IMR-90 (cell line): ENCODE measurements at regions not wholly inside any gene's neighbourhood (a gene's known extent, or its start where the extent isn't known, plus 50 kb on each side); places are given as distances from the start of the nearest gene placed in this dataset.

Experiments
- ATAC-seq: fragments of 200-7000 bp; cut with Tn5 transposase; 2 replicates; pipeline ENCODE4 v1.9.1; 2020; ENCODE audit warnings: low read depth, mild to moderate bottlenecking, moderate library complexity
- BruUV-seq: library from RNA; stranded (reverse); fragments of 400-500 nt; replicated peaks from 2 replicates; lab custom pipeline; 2021; lab: Mats Ljungman, UMichigan
- CTCF ChIA-PET: fragments of 300-600 bp; formaldehyde crosslinking; extraction: SDS; loops from one replicate; lab custom pipeline; 2021; ENCODE audit warnings: antibody characterized with exemption; lab: Yijun Ruan, JAX
- POLR2A ChIA-PET: fragments of 300-600 bp; sonication (Branson Sonifier 250); formaldehyde crosslinking; loops from one replicate; lab custom pipeline; 2022; ENCODE audit warnings: antibody characterized with exemption; ENCODE audit not compliant: unreplicated experiment; lab: Charles Lee
- DNase-seq: peaks from one replicate; pipeline ENCODE4 v3.0.0; 2013
- H2AFZ ChIP-seq: replicated peaks from 2 replicates; pipeline ENCODE3; 2013; ENCODE audit warnings: low read length, mild to moderate bottlenecking; ENCODE audit not compliant: poor library complexity
- H2AK5ac ChIP-seq: 2 replicates; pipeline ENCODE4 v1.6.1; 2013; ENCODE audit warnings: low read depth, low read length, inconsistent platforms
- H2AK9ac ChIP-seq: replicated peaks from 2 replicates; pipeline ENCODE3; 2013; ENCODE audit warnings: mild to moderate bottlenecking, low read depth, low read length, moderate library complexity; ENCODE audit not compliant: poor library complexity
- H2BK120ac ChIP-seq: 2 replicates; pipeline ENCODE4 v1.6.1; 2013; ENCODE audit warnings: low read depth, low read length, inconsistent platforms
- H2BK15ac ChIP-seq: 3 replicates; pipeline ENCODE4 v1.6.1; 2013; ENCODE audit warnings: low read depth, low read length, inconsistent platforms
- H2BK20ac ChIP-seq: 2 replicates; pipeline ENCODE4 v1.6.1; 2013; ENCODE audit warnings: low read depth, mild to moderate bottlenecking, inconsistent platforms, low read length, moderate library complexity
- H2BK5ac ChIP-seq: 2 replicates; pipeline ENCODE4 v1.6.1; 2013; ENCODE audit warnings: mild to moderate bottlenecking, low read depth, low read length, inconsistent platforms; ENCODE audit not compliant: poor library complexity, severe bottlenecking
- H3K14ac ChIP-seq: replicated peaks from 2 replicates; pipeline ENCODE4 v1.6.1; 2013; ENCODE audit warnings: low read depth, low read length, inconsistent platforms
- H3K18ac ChIP-seq: 2 replicates; pipeline ENCODE4 v1.6.1; 2013; ENCODE audit warnings: low read depth, low read length, control low read depth
- H3K23ac ChIP-seq: 2 replicates; pipeline ENCODE4 v1.6.1; 2013; ENCODE audit warnings: low read depth, low read length, inconsistent platforms
- H3K27ac ChIP-seq: 2 replicates; pipeline ENCODE4 v1.5.1; 2013; ENCODE audit warnings: mild to moderate bottlenecking, control low read depth, low read length; ENCODE audit not compliant: insufficient read depth
- H3K27me3 ChIP-seq: 2 replicates; pipeline ENCODE4 v1.6.1; 2013; ENCODE audit warnings: low read length; ENCODE audit not compliant: control insufficient read depth, insufficient read depth
- H3K36me3 ChIP-seq: 2 replicates; pipeline ENCODE4 v1.6.1; 2013; ENCODE audit warnings: low read length, mixed read lengths; ENCODE audit not compliant: control insufficient read depth, insufficient read depth
- H3K4ac ChIP-seq: 2 replicates; pipeline ENCODE4 v1.6.1; 2013; ENCODE audit warnings: low read depth, low read length, inconsistent platforms
- H3K4me1 ChIP-seq: 2 replicates; pipeline ENCODE4 v1.6.1; 2013; ENCODE audit warnings: low read length, mixed read lengths; ENCODE audit not compliant: control insufficient read depth, insufficient read depth
- H3K4me2 ChIP-seq: 2 replicates; pipeline ENCODE4 v1.6.1; 2013; ENCODE audit warnings: low read depth, mild to moderate bottlenecking, control low read depth, low read length, moderate library complexity
- H3K4me3 ChIP-seq: 2 replicates; pipeline ENCODE4 v1.5.1; 2013; ENCODE audit warnings: low read depth, mild to moderate bottlenecking, control low read depth, low read length, moderate library complexity; ENCODE audit not compliant: insufficient read depth
- H3K56ac ChIP-seq: 2 replicates; pipeline ENCODE4 v1.6.1; 2013; ENCODE audit warnings: low read length, inconsistent platforms; ENCODE audit not compliant: insufficient read depth; ENCODE audit errors: extremely low read depth
- H3K79me1 ChIP-seq, 2 experiments: 2 replicates each; pipeline ENCODE4 v1.6.1; 2013; ENCODE audit warnings: low read length in 2 of 2, inconsistent platforms in 1 of 2, low read depth in 1 of 2
- H3K9ac ChIP-seq: 2 replicates; pipeline ENCODE4 v1.6.1; 2013; ENCODE audit warnings: low read depth, low read length, control low read depth
- H3K9me1 ChIP-seq: 2 replicates; pipeline ENCODE4 v1.6.1; 2013; ENCODE audit warnings: low read length, inconsistent platforms; ENCODE audit not compliant: insufficient read depth
- H3K9me3 ChIP-seq: 2 replicates; pipeline ENCODE4 v1.6.1; 2013; ENCODE audit warnings: low read length; ENCODE audit not compliant: control insufficient read depth, insufficient read depth
- H4K20me1 ChIP-seq: 2 replicates; pipeline ENCODE4 v1.6.1; 2013; ENCODE audit warnings: low read length, inconsistent platforms; ENCODE audit not compliant: insufficient read depth
- H4K5ac ChIP-seq: 2 replicates; pipeline ENCODE4 v1.6.1; 2013; ENCODE audit warnings: mild to moderate bottlenecking, low read depth, low read length, control low read depth
- H4K8ac ChIP-seq, 2 experiments: 2 replicates each; pipeline ENCODE4 v1.6.1; 2013; ENCODE audit warnings: low read depth in 2 of 2, low read length in 2 of 2, control low read depth in 1 of 2, inconsistent platforms in 1 of 2
- H4K91ac ChIP-seq: 2 replicates; pipeline ENCODE4 v1.6.1; 2013; ENCODE audit warnings: low read depth, low read length, inconsistent platforms; ENCODE audit not compliant: insufficient read depth
- BHLHE40 ChIP-seq: fragments of 150-350 bp; IDR thresholded peaks from 2 replicates; pipeline ENCODE4 v1.6.1; 2016; ENCODE audit warnings: mild to moderate bottlenecking, low read depth, low read length
- CEBPB ChIP-seq: IDR thresholded peaks from 2 replicates; pipeline ENCODE4 v1.6.1; 2012; ENCODE audit warnings: low read depth, low read length, improper control_type of control experiment
- FOS ChIP-seq: fragments of 150-350 bp; IDR thresholded peaks from 2 replicates; pipeline ENCODE4 v1.6.1; 2016; ENCODE audit warnings: low read depth, low read length
- MAZ ChIP-seq: IDR thresholded peaks from 2 replicates; pipeline ENCODE4 v1.6.1; 2012; ENCODE audit warnings: low read depth, mild to moderate bottlenecking, low read length, improper control_type of control experiment, moderate library complexity, borderline replicate concordance
- RCOR1 ChIP-seq: IDR thresholded peaks from 2 replicates; pipeline ENCODE4 v1.6.1; 2012; ENCODE audit warnings: mild to moderate bottlenecking, low read length, improper control_type of control experiment; ENCODE audit not compliant: insufficient replicate concordance
- SMC3 ChIP-seq: fragments of 150-350 bp; IDR thresholded peaks from 2 replicates; pipeline ENCODE4 v1.6.1; 2016; ENCODE audit warnings: low read depth, mild to moderate bottlenecking, antibody characterized with exemption, low read length, moderate library complexity
- WGBS, 2 experiments: methylation state at CpG; one replicate each; pipeline versions ENCODE4 v1.1.5 to v1.1.7; 2013; ENCODE audit warnings: missing lambda C conversion rate in 2 of 2; ENCODE audit not compliant: insufficient read length in 1 of 2; ENCODE audit errors: extremely low coverage in 2 of 2; 5-methylcytosine and 5-hydroxymethylcytosine counted together
- dilution Hi-C: fragments of 300-500 bp; cut with HindIII; formaldehyde crosslinking; loops from one replicate; pipeline ENCODE4 v1.14.3; 2018; ENCODE audit warnings: low sequenced_read_pairs; ENCODE audit not compliant: unreplicated experiment
- in situ Hi-C: fragments of 300-500 bp; cut with MboI; formaldehyde crosslinking; loops from 3 replicates; pipeline ENCODE4 v1.14.3; 2019; ENCODE audit warnings: low sequenced_read_pairs, inconsistent platforms, mixed read lengths
- intact Hi-C: fragments of 100-400 bp; cut with micrococcal nuclease; formaldehyde crosslinking; loops from 2 replicates; pipeline ENCODE4 v1.10.0; 2022

GRCh38 chr2:120509213-120509815 lies 163.4 kb downstream of the INHBB start:
- Histone ChIP-seq H3K79me1 (no peaks in the 10 kb centered on the region), H3K36me3 (no peaks in the 10 kb centered on the region), H3K56ac (no peak overlapping the region), H3K27ac (no peak overlapping the region), H3K9me1 (no peaks in the 10 kb centered on the region; the same call in 1 of the 2 replicates), H4K20me1 (no peaks in the 10 kb centered on the region), H3K18ac (no peak overlapping the region), H3K27me3 (peaks cover 42% of the 10 kb centered on the region), H3K4me1 (no peaks in the 10 kb centered on the region; the same call in 1 of the 2 replicates), H2BK15ac (no peak overlapping the region), H4K5ac (no peak overlapping the region), H2AK9ac (no peak overlapping the region), H2BK20ac (no peak overlapping the region), H3K4me3 (no peak overlapping the region), H3K4ac (no peak overlapping the region), H3K9ac (no peak overlapping the region), H3K23ac (no peak overlapping the region), H2BK5ac (no peak overlapping the region), H3K4me2 (no peak overlapping the region), H2BK120ac (no peak overlapping the region), H2AFZ (no peak overlapping the region), H3K14ac (no peak overlapping the region), H4K91ac (no peak overlapping the region), H2AK5ac (no peak overlapping the region), H4K8ac (no peak overlapping the region), H3K9me3 (no peaks in the 10 kb centered on the region)
- BruUV-seq: no TSS peak
- TF ChIP-seq RCOR1 (no peak), CEBPB (no peak), FOS (no peak), MAZ (no peak), SMC3 (no peak), BHLHE40 (no peak)
- in situ Hi-C loops: no loop called here
- WGBS, 2 experiments: 72% methylated on average over 2 of the region's 14 CpGs; no CpG with 5 or more reads in 1 of the 2 experiments
- DNase-seq (no peak), ATAC-seq (no peak)
- POLR2A ChIA-PET: no interaction called here
- CTCF ChIA-PET: no interaction called here
- dilution Hi-C loops: no loop called here
- intact Hi-C loops: no loop called here
